NCI-H446 (cell line): ENCODE measurements at regions not wholly inside any gene's neighbourhood (a gene's known extent, or its start where the extent isn't known, plus 50 kb on each side); places are given as distances from the start of the nearest gene placed in this dataset.
"Not testable (repeated sequence)": the region's sequence is repeated elsewhere in the genome, so short reads cannot be mapped to it uniquely, and the experiment has no call there.

Experiments
- DNase-seq, 2 experiments: peaks; one replicate each; lab custom pipeline; 2025; lab: John Stamatoyannopoulos, UW

DNA sequence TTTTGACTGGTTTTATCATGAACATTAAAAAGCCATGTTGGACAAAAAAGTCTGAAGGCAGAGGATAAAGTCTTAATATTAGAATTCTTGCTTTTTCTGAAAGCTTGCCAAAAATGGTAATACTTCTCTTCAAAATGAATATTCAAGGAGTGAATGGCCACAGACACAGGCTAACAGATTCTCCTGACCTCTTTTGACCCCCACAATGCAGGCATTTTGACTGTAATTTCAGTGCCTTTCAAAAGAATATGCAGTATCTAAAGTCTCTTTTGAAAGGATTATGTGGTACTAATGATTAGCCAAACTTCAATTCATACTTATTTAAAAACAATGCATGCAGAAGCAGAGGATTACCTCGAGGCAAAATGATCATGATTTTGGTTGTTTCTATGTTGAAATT, 557.8 kb upstream of the GCFC2 start:
- DNase-seq = no peak

DNA sequence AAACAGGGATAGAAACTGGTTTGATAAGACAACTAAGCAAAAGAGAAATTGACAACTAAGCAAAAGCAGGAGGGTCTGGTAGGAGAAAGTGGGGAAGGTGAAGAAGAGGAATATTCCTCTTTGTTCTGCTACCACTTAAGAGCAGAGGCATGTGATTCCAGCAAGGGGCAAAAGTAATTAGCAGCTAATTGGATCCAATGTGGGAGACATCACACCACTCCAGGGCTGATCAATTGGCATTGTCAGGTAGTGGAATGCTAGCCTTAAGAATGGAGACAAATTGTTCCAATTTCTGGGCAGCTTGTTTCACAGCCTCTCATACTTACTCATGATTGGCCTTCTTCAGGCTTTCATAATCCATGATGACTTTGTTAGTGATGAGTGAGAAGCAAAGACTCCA, 547.1 kb upstream of the GCFC2 start:
- DNase-seq = no peak

- no peak for DNase-seq
These were observed 545.9 kb upstream of the GCFC2 start for GRCh38 chr2:76256458-76257088.

- no peak for DNase-seq
These were observed 542.0 kb upstream of the GCFC2 start for GRCh38 chr2:76252704-76253103.

DNA sequence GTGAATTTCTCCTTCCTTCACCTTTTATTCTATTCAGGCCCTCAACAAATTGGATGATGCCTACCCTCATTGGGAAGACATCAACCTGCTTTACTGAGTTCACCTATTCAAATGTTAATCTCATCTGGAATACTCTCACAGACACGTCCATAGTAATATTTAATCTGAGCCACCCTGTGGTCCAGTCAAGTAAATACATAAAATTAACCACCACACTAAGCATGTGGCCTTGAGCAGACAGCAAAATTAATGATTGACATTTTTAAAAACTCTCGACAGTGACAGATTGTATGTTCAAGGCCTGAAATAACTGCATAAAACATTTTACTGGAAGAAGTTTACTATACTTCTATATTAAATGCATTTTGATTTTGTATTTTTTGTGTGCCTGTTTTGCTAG, 540.6 kb upstream of the GCFC2 start:
- no peak for DNase-seq

DNA sequence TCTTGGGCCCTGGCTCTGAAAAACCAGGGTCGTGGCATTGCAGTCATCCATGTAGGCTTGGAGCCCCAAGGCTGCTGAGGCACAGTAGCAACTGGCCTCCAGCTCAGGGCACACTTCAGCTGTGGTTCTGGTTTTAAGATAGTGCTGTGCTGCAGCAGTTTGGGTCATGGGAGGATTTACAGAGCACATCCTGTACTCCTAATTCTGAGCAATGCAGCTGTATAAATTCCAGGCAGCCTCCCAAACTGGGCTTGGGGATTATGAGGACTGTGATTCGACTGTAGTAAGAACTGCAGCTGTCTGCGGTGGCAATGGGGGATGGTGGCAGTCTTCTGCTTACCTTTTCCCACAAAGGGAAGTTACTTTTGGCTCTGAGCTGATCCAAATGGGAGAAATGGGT, 536.3 kb upstream of the GCFC2 start:
- no peak for DNase-seq

DNA sequence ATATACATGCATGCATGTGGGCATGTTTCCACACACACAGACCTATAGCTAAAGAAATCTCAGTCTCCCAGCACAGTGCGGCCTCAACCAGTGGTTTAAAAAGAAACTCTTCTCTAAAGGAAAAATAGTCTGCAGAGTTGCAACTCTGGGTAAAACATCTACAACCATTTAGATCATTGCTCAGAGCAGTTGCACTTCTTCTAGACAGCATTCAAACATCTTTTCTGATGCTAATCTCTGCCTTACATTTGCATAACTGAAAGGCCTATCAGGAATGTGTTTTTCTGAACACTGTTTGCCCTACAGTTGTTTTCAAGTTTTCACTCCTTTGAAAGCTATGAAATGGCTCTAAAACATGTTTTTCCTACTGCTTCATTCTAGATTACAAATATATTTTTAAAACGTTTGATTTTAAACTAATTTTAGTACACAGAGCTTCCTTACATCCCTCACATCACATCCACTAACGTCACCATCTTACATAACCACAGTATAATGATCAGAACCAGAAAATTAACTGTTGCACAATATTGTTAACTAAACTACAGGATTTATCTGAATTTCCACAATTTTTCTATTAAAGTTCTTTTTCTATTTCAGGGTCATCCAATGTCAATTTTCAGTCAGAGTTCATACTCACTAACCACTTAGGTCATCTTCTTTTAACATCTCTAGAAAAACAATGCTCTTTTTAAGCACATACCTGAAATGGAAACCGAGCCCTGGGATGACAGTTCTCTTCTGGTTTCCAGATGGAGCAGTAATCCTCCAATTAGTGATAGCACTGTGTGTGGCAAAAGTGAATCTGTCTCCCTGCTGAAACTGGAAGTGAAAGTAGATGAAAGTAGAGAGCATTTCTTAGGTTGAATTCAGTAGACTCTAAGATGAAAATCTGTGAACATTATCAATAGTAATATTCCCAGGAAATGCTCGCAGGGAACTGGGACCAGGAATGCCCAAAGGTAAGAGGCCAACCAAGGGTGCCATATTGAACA, 501.6 kb upstream of the GCFC2 start:
- DNase-seq = no peak

DNA sequence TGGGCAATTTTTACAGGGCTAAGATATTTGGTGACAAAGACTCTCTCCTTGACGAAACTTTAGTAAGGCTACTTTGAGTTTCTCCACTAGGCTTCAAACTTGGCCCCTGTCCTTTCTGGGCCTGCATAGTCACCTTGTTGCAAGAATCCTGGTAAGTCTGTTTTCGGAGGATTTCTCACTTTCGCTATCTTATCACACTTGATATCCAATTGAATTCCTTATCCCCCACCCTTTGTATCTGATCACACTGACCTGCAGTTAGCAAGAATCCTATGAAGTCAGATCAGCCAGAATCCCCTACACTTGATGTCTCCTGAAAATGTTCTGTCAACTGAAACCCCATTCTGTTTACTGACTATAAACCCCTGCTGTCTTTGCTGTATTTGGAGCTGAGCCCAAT, 499.8 kb upstream of the GCFC2 start:
- no peak for DNase-seq

- DNase-seq = no peak
These were observed 493.3 kb upstream of the GCFC2 start for GRCh38 chr2:76204048-76204447.

DNA sequence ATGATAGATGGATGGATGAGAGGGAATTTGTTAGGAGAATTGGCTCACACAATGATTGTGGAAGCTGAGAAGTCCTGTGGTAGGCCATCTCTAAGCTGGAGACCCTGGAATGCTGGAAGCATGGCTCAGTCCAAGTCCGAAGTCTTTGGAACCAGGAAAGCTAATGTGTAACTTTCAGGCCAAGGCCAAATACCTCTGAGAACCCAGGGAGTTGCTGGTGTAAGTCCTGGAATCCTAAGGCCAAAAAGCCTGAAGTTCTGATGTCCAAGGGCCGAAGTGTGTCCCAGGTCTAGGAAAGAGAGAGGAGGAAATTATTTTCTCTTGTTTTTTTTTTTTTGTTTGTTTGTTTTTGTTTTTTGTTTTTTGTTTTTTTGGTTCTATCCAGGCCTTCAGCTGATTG, 492.2 kb upstream of the GCFC2 start:
- no peak for DNase-seq

DNA sequence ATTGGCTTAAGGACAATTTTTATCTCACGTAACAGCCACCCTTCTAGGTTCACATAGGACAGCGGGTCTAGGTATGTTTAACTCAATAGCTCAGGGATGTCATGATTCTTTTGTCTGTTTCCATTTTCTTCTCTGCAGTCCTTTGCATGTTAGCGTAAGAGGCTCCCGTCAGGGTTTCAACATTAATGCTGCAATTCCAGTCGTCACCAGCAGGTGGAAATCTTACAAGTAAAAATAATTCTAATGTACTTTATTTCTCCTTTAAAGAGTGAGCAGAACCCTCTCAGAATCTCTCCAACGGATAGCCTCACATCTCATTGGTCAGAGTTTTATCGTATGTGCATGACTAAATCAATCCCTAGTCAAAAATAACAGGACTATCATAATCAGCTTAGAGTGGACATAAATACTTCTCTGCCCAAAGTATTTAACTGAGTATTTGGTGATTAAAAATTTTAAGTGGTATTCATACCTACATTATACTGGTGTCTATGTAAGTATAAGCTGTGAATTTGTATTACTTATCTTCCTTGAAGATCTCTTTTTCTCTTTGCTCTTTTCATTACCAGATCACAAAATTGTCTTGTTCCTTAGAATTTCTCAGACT, 487.2 kb upstream of the GCFC2 start:
- peak; percentile 1 to 66 for DNase-seq

DNA sequence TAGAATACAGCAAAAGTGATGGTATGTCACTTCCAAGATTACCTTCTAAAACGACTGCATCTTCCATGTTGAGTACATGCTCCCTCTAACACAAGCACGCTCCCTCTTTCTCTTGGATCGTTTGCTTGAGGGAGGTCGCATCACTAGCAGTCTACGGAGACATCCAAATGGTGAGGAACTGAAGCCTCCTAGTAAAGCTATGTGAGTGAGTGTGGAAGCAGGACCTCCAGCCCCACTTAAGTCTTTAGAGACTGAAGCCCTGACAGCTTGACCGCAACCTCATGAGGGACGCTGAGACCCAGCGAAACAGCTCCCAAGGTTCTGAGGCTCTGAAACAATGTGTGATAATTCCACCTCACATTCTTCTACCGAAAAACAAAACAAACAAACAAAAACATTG, 486.7 kb upstream of the GCFC2 start:
- DNase-seq = no peak

DNA sequence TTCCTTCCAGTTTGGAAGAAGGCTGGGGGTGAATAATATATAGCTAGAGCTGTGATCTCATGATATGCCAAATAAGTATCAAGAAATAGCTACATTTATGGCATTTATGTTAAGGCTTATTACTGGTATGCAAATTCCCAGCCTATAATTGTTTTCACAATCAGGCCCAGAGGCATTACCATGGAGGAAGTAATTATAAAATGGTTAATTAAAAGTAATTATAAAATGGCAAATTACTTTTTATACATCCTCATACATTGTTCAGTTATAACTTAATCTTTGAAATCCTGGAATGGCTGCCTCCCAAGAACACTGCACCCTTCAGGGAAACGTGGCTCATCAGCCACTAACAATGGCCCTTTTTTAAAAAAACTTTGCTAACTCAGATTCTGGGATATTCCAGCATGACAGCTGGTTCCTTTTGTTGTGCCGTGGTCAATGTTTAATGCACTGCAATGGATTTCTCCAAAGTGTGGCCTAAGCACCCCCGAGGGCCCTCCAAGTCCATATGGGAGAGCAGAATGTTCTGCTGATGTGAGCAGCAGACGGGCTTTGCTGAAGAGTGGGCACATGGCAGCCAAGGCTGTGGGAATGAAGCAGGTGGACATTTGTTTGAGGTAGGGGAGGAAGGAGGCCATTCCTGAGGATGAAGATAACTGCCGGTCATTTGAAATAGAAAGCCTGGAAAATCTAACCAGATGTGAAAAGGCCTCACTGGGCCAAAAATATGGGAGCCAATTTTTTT, 483.5 kb upstream of the GCFC2 start:
- no peak for DNase-seq

GRCh38 chr2:76193089-76193488, 482.4 kb upstream of the GCFC2 start:
- no peak for DNase-seq

GRCh38 chr2:76188334-76189008, 477.8 kb upstream of the GCFC2 start:
- no peak for DNase-seq

GRCh38 chr2:76187415-76187814, 476.7 kb upstream of the GCFC2 start:
- no peak for DNase-seq

DNA sequence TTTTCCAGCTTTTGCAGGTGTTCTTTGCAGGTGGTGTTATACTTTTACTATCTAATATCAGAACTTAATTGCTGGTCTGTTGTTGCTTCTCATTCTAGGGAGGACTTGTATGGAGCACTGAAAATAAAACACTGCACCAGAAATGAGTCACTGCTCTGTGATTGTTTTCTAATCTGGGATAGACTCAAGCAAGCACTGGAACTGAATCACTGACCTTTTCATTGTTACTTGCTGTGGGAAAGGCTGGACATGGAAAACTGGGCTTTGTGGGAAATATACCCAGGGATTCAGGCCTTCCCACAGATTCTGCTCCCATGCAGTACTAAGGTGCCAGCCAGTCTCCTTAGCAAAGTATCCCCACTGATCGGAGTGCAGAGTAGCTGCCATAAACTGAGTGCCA, 470.0 kb upstream of the GCFC2 start:
- DNase-seq = no peak

DNA sequence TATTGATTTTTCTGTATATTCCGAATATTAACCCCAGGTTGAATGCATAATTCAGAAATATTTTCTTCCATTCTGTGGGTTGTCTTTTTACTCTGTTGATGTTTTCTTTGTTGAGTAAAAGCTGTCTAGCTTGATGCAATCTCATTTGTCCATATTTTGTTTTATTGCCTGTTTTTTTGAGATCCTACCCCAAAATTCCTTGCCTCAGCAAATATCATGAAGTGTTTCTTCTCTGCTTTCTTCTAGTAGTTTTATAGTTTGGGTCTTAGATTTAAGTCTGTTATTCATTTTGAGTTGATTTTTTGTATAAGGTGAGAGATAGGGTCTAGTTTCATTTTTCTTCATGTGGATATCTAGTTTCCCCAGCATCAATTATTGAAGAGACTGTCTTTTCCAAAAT, 467.9 kb upstream of the GCFC2 start:
- DNase-seq = no peak

DNA sequence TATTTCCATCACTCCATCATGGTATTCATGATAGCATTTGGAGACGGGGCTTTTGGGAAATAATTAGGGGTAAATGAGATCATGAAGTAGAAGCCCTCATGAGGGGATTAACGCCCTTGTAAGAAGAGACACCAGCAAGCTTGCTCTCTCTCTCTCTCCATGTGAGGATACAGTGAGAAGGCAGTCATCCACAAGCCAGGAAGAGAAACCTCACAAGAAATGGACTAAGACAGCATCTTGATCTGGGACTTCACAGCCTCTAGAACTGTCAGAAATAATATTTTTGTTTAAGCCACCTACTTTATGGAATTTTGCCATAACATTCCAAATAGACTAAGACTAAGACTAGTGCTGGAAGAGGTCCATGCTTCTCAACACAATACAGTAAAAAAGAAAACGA, 464.6 kb upstream of the GCFC2 start:
- DNase-seq = no peak

DNA sequence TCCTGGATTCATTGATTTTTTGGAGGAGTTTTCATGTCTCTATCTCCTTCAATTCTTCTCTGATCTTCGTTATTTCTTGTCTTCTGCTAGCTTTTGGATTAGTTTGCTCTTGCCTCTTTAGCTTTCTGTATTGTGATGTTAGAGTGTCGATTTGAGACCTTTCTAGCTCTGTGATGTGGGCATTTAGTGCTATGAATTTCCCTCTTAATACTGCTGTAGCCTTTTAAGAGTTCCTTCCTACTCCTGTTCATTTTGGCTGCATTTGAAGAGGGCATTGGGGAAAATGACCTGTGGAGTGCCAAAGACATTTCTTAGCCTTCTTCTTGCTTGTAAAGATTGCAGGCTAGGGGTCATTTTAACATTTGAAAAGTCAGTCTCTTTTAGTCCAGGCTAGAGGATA, 463.8 kb upstream of the GCFC2 start:
- DNase-seq = no peak

GRCh38 chr2:76173206-76173605, 462.5 kb upstream of the GCFC2 start:
- not testable (repeated sequence) for DNase-seq

DNA sequence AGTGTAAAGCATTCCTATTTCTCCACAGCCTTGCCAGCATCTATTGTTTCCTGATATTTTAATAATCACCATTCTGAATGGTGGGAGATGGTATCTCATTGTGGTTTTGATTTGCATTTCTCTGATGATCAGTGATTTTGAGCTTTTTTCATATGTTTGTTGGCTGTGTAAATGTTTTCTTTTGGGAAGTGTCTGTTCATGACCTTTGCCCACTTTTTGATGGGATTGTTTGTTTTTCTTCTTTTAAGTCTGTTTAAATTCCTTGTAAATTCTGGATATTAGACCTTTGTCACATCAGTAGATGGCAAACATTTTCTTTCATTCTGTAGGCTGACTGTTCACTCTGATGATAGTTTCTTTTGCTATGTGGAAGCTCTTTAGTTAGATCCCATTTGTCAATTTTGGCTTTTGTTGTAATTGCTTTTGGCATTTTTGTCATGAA, 461.5 kb upstream of the GCFC2 start:
- not testable (repeated sequence) for DNase-seq
